ENCODE measurements at regions not wholly inside any gene's neighbourhood (a gene's known extent, or its start where the extent isn't known, plus 50 kb on each side); places are given as distances from the start of the nearest gene placed in this dataset.

DNA sequence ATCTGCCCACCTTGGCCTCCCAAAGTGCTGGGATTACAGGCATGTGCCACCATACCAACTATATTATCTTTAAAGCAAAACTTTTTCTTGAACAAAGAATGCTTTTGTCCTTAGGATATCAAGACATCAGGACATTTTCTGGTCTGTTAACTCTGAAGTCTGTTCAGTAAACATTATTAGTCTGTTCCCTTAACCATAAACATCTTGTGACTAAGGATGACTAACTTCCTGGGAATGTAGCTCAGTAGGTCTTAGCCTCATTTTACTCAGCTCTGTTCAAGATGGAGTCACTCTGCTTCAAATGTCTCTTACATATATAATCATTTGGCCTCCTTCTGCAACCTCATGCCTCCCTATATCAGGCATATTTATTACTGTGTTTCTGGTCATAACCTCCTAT, 122.9 kb downstream of the UBE2NL start:
- TF ChIP-seq, protein P1, sequence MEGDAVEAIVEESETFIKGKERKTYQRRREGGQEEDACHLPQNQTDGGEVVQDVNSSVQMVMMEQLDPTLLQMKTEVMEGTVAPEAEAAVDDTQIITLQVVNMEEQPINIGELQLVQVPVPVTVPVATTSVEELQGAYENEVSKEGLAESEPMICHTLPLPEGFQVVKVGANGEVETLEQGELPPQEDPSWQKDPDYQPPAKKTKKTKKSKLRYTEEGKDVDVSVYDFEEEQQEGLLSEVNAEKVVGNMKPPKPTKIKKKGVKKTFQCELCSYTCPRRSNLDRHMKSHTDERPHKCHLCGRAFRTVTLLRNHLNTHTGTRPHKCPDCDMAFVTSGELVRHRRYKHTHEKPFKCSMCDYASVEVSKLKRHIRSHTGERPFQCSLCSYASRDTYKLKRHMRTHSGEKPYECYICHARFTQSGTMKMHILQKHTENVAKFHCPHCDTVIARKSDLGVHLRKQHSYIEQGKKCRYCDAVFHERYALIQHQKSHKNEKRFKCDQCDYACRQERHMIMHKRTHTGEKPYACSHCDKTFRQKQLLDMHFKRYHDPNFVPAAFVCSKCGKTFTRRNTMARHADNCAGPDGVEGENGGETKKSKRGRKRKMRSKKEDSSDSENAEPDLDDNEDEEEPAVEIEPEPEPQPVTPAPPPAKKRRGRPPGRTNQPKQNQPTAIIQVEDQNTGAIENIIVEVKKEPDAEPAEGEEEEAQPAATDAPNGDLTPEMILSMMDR (IDR thresholded peaks at IDR 0.05; ENCODE audit: poor library complexity, severe bottlenecking), result no peak
- no peak for TF ChIP-seq POLR2AphosphoS5 (IDR thresholded peaks at IDR 0.05)
- no peak for TF ChIP-seq SMC3 (conservative IDR thresholded peaks at IDR 0.05; ENCODE audit: poor library complexity)

Data from neural cell (in vitro differentiated cells).